ENCODE measurements at regions not wholly inside any gene's neighbourhood (a gene's known extent, or its start where the extent isn't known, plus 50 kb on each side); places are given as distances from the start of the nearest gene placed in this dataset.

DNA sequence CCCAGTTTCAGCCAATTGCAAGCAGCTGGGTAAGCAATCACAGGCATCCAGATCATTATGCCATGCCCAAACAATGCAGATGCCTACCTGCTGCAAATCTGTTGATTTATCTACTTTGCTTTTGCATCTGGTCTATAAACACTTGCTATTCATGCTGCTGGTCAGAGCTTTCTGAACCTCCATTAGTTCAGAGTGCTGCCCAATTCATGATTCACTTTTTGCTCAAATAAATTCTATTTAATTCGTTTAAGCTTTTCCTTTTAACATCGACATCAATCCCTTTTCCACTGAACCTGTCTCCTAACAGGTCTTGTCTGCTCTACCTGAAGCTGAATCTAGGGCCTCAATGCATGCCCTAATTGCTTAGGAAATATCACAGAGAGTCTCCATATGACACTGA is 99.4 kb upstream of the C1orf87 start:
- H3K4me3 ChIP-seq (ENCODE audit: low read depth, low read length) = no peak overlapping the region
- TF ChIP-seq, protein P1, sequence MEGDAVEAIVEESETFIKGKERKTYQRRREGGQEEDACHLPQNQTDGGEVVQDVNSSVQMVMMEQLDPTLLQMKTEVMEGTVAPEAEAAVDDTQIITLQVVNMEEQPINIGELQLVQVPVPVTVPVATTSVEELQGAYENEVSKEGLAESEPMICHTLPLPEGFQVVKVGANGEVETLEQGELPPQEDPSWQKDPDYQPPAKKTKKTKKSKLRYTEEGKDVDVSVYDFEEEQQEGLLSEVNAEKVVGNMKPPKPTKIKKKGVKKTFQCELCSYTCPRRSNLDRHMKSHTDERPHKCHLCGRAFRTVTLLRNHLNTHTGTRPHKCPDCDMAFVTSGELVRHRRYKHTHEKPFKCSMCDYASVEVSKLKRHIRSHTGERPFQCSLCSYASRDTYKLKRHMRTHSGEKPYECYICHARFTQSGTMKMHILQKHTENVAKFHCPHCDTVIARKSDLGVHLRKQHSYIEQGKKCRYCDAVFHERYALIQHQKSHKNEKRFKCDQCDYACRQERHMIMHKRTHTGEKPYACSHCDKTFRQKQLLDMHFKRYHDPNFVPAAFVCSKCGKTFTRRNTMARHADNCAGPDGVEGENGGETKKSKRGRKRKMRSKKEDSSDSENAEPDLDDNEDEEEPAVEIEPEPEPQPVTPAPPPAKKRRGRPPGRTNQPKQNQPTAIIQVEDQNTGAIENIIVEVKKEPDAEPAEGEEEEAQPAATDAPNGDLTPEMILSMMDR (IDR thresholded peaks at IDR 0.05; ENCODE audit: insufficient read depth, low read depth, low read length, missing control alignments) = no peak
- DNase-seq (ENCODE audit: low read depth) = no peak

DNA sequence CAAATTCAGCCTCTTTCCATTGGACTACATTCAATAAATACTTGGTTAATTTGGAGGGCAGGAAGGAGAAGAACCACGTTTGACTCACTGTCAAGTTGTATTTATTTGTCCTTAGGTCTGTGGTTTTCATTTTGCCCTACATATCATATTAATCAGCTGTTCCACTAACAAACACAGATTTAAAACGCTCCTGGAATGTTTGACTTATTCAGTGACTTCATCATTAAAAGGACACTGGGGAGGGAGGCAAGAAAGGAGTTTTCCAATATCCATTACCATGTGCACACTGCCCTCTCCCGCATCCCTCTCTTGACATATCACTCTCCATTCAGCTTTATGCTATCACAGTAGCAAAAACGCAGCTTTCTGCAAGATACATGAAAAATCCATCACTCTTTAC is 98.2 kb upstream of the C1orf87 start:
- no peak for DNase-seq (ENCODE audit: low read depth)
- TF ChIP-seq, protein P1 (IDR thresholded peaks at IDR 0.05; ENCODE audit: insufficient read depth, low read depth, low read length, missing control alignments) = no peak

GRCh38 chr1:60170709-60171108 is 97.1 kb upstream of the C1orf87 start:
- no peak for DNase-seq (ENCODE audit: low read depth)
- H3K4me3 ChIP-seq (ENCODE audit: low read depth, low read length) = no peak overlapping the region
- TF ChIP-seq, protein P1 (IDR thresholded peaks at IDR 0.05; ENCODE audit: insufficient read depth, low read depth, low read length, missing control alignments) = no peak

More for the DNA sequence above, 98.2 kb upstream of the C1orf87 start:
- H3K4me3 ChIP-seq (ENCODE audit: low read depth, low read length) = no peak overlapping the region

- TF ChIP-seq, protein P1 (IDR thresholded peaks at IDR 0.05; ENCODE audit: insufficient read depth, low read depth, low read length, missing control alignments) = no peak
- H3K4me3 ChIP-seq (ENCODE audit: low read depth, low read length) = no peak overlapping the region
- no peak for DNase-seq (ENCODE audit: low read depth)
These were observed 95.6 kb upstream of the C1orf87 start for GRCh38 chr1:60169206-60169605.

- TF ChIP-seq, protein P1 (IDR thresholded peaks at IDR 0.05; ENCODE audit: insufficient read depth, low read depth, low read length, missing control alignments) = no peak
- DNase-seq (ENCODE audit: low read depth) = no peak
- H3K4me3 ChIP-seq (ENCODE audit: low read depth, low read length) = no peak overlapping the region
These were observed 89.4 kb upstream of the C1orf87 start for GRCh38 chr1:60162936-60163335.

GRCh38 chr1:60160141-60160540 is 86.6 kb upstream of the C1orf87 start:
- no peak for DNase-seq (ENCODE audit: low read depth)
- TF ChIP-seq, protein P1 (IDR thresholded peaks at IDR 0.05; ENCODE audit: insufficient read depth, low read depth, low read length, missing control alignments) = no peak
- H3K4me3 ChIP-seq (ENCODE audit: low read depth, low read length) = no peak overlapping the region

GRCh38 chr1:60156371-60156770 is 82.8 kb upstream of the C1orf87 start:
- TF ChIP-seq, protein P1 (IDR thresholded peaks at IDR 0.05; ENCODE audit: insufficient read depth, low read depth, low read length, missing control alignments) = no peak
- no peak overlapping the region for H3K4me3 ChIP-seq (ENCODE audit: low read depth, low read length)
- no peak for DNase-seq (ENCODE audit: low read depth)
